Suprapubic skin (tissue), 4 donors: ENCODE measurements at regions not wholly inside any gene's neighbourhood (a gene's known extent, or its start where the extent isn't known, plus 50 kb on each side); places are given as distances from the start of the nearest gene placed in this dataset.

Experiments
- EP300 ChIP-seq: sonication (generic); formaldehyde crosslinking; IDR thresholded peaks from one replicate; pipeline ENCODE4 v1.6.1; 2017; ENCODE audit warnings: antibody characterized with exemption
- POLR2A ChIP-seq, 2 donors: fragments of 450-650 bp; IDR thresholded peaks; one replicate each; pipeline ENCODE4 v1.6.1; 2017; ENCODE audit warnings: antibody characterized with exemption in 2 of 2, mild to moderate bottlenecking in 2 of 2, moderate library complexity in 2 of 2
- POLR2AphosphoS5 ChIP-seq, 3 donors: sonication (generic); formaldehyde crosslinking; IDR thresholded peaks; one replicate each; pipeline ENCODE4 v1.6.1; 2017; ENCODE audit warnings: antibody characterized with exemption in 3 of 3
- TF ChIP-seq, protein P1 (sequence below), 2 donors: fragments of 200-600 bp in 1 of 2; fragments of 450-650 bp in 1 of 2; sonication (generic) in 1 of 2; IDR thresholded peaks; one replicate each; pipeline ENCODE4 v1.5.1; 2016 to 2019; ENCODE audit warnings: antibody characterized with exemption in 2 of 2, mild to moderate bottlenecking in 1 of 2, moderate library complexity in 1 of 2

DNA sequence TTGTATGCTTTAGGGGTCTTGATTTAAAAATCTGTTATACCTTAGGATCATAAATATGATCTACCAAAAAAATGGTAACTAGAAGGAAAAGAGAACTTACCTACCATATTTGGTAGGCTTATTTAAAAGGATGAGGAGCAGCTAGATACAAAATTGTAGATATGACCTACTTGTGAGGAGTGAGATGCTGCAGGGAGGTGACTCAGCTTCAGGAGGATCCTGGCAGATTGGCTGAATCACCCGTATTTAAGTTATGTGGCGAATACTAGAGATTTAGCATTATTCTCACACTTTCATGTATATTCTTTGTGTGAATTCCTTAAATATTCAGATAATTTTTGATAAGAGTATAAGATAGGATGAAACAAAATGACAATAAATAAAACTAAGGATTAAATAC lies 657.3 kb upstream of the LINC00305 start:
- TF ChIP-seq POLR2A (IDR thresholded peaks at IDR 0.05) (no peak), POLR2AphosphoS5 (IDR thresholded peaks at IDR 0.05) (no peak), EP300 (no peak)
- TF ChIP-seq, protein P1, sequence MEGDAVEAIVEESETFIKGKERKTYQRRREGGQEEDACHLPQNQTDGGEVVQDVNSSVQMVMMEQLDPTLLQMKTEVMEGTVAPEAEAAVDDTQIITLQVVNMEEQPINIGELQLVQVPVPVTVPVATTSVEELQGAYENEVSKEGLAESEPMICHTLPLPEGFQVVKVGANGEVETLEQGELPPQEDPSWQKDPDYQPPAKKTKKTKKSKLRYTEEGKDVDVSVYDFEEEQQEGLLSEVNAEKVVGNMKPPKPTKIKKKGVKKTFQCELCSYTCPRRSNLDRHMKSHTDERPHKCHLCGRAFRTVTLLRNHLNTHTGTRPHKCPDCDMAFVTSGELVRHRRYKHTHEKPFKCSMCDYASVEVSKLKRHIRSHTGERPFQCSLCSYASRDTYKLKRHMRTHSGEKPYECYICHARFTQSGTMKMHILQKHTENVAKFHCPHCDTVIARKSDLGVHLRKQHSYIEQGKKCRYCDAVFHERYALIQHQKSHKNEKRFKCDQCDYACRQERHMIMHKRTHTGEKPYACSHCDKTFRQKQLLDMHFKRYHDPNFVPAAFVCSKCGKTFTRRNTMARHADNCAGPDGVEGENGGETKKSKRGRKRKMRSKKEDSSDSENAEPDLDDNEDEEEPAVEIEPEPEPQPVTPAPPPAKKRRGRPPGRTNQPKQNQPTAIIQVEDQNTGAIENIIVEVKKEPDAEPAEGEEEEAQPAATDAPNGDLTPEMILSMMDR (IDR thresholded peaks at IDR 0.05) = no peak
